B cell (primary cell): ENCODE measurements at regions not wholly inside any gene's neighbourhood (a gene's known extent, or its start where the extent isn't known, plus 50 kb on each side); places are given as distances from the start of the nearest gene placed in this dataset.

Experiments used
- ATAC-seq: fragments of 200-7000 bp; cut with Tn5 transposase; one replicate; pipeline ENCODE4 v1.10.0; 2021; ENCODE audit warnings: low read depth, mild to moderate bottlenecking, moderate number of reproducible peaks, moderate library complexity
- CTCF ChIA-PET: fragments of 350-600 bp; sonication (Branson Sonifier 250); formaldehyde crosslinking; loops from one replicate; lab custom pipeline; 2021; ENCODE audit warnings: antibody characterized with exemption, inconsistent platforms; lab: Charles Lee
- POLR2A ChIA-PET: fragments of 350-600 bp; sonication (Branson Sonifier 250); formaldehyde crosslinking; loops from one replicate; lab custom pipeline; 2021; ENCODE audit warnings: antibody characterized with exemption; lab: Charles Lee
- DNase-seq: peaks from one replicate; pipeline ENCODE4 v3.0.0; 2013
- H2AFZ ChIP-seq: 2 replicates; pipeline ENCODE4 v1.6.1; 2012; ENCODE audit warnings: mild to moderate bottlenecking, low read depth, low read length; ENCODE audit not compliant: insufficient read depth, poor library complexity, severe bottlenecking
- H3K27ac ChIP-seq, 2 donors: 1 replicate in 1 of 2; 2 replicates in 1 of 2; pipeline ENCODE4 v1.5.1; 2012 to 2013; ENCODE audit warnings: low read length in 2 of 2, mild to moderate bottlenecking in 2 of 2, moderate library complexity in 1 of 2
- H3K27me3 ChIP-seq, 4 experiments: fragments of 200-600 bp in 1 of 4; sonication (generic) in 1 of 4; replicated peaks in 1 of 4; 1 replicate in 2 of 4; 2 replicates in 2 of 4; pipeline versions ENCODE4 v1.6.1 to v1.7.0; 2013 to 2016; ENCODE audit warnings: low read length in 3 of 4, mild to moderate bottlenecking in 2 of 4, mixed read lengths in 1 of 4, moderate library complexity in 1 of 4; ENCODE audit not compliant: insufficient read depth in 4 of 4, control insufficient read depth in 3 of 4; ENCODE audit errors: control extremely low read depth in 1 of 4
- H3K36me3 ChIP-seq, 2 experiments: replicated peaks in 1 of 2; 1 replicate in 1 of 2; 2 replicates in 1 of 2; pipeline versions ENCODE4 v1.6.1 to v1.7.1; 2013; ENCODE audit warnings: low read length in 1 of 2; ENCODE audit not compliant: insufficient read depth in 2 of 2, control insufficient read depth in 1 of 2; ENCODE audit errors: control extremely low read depth in 1 of 2, extremely low read depth in 1 of 2
- H3K4me1 ChIP-seq, 2 donors: fragments of 200-600 bp in 1 of 2; sonication (generic) in 1 of 2; 1 replicate in 1 of 2; 2 replicates in 1 of 2; pipeline versions ENCODE4 v1.5.1 to v1.6.1; 2013 to 2017; ENCODE audit warnings: low read length in 2 of 2; ENCODE audit not compliant: control insufficient read depth in 2 of 2, insufficient read depth in 2 of 2
- H3K4me2 ChIP-seq: replicated peaks from 2 replicates; pipeline ENCODE3; 2012; ENCODE audit warnings: mild to moderate bottlenecking, low read depth, low read length; ENCODE audit not compliant: poor library complexity, severe bottlenecking
- H3K4me3 ChIP-seq, 5 experiments: fragments of 200-600 bp in 1 of 5; sonication (generic) in 1 of 5; 1 replicate in 3 of 5; 2 replicates in 2 of 5; pipeline versions ENCODE4 v1.5.1 to v1.7.0; 2011 to 2016; ENCODE audit warnings: low read length in 4 of 5, mild to moderate bottlenecking in 4 of 5, low read depth in 2 of 5, control low read depth in 1 of 5, moderate library complexity in 1 of 5; ENCODE audit not compliant: insufficient read depth in 1 of 5; ENCODE audit errors: control extremely low read depth in 1 of 5, extremely low read depth in 1 of 5
- H3K79me2 ChIP-seq: fragments of 200-600 bp; sonication (generic); one replicate; pipeline ENCODE4 v1.6.0; 2016; ENCODE audit warnings: low read length; ENCODE audit not compliant: control insufficient read depth, insufficient read depth
- H3K9ac ChIP-seq: fragments of 200-600 bp; sonication (generic); 2 replicates; pipeline ENCODE4 v1.6.1; 2017; ENCODE audit warnings: mild to moderate bottlenecking, low read length, moderate library complexity
- H3K9me3 ChIP-seq, 3 donors: one replicate each; pipeline versions ENCODE4 v1.6.1 to v1.7.1; 2013; ENCODE audit warnings: low read length in 2 of 3; ENCODE audit not compliant: control insufficient read depth in 2 of 3, insufficient read depth in 1 of 3; ENCODE audit errors: control extremely low read depth in 1 of 3
- H4K20me1 ChIP-seq: 2 replicates; pipeline ENCODE4 v1.6.0; 2012; ENCODE audit warnings: mild to moderate bottlenecking, low read length; ENCODE audit not compliant: insufficient read depth, control insufficient read depth, poor library complexity, severe bottlenecking
- H3K27ac Mint-ChIP-seq: one replicate; pipeline ENCODE4 v1.8.0; 2021; ENCODE audit warnings: mixed read lengths
- H3K27me3 Mint-ChIP-seq: one replicate; pipeline ENCODE4 v1.8.0; 2021; ENCODE audit warnings: mixed read lengths
- H3K4me1 Mint-ChIP-seq: one replicate; pipeline ENCODE4 v1.8.0; 2021; ENCODE audit warnings: mixed read lengths
- H3K4me3 Mint-ChIP-seq: one replicate; pipeline ENCODE4 v1.8.0; 2021; ENCODE audit warnings: mixed read lengths
- H3K9me3 Mint-ChIP-seq: one replicate; pipeline ENCODE4 v1.8.0; 2022; ENCODE audit warnings: mixed read lengths; ENCODE audit not compliant: insufficient read depth
- CTCF ChIP-seq: fragments of 200-600 bp; IDR thresholded peaks from one replicate; pipeline ENCODE4 v1.8.0; 2022; ENCODE audit warnings: antibody characterized with exemption, mild to moderate bottlenecking
- EZH2 ChIP-seq: IDR thresholded peaks from 2 replicates; pipeline ENCODE4 v1.6.1; 2012; ENCODE audit warnings: borderline replicate concordance, low read depth, mild to moderate bottlenecking, moderate library complexity, low read length; ENCODE audit not compliant: insufficient read depth, poor library complexity, severe bottlenecking
- WGBS: methylation state at CpG from one replicate; pipeline ENCODE4 v1.1.5; 2013; ENCODE audit warnings: missing lambda C conversion rate; ENCODE audit not compliant: insufficient coverage; 5-methylcytosine and 5-hydroxymethylcytosine counted together
- intact Hi-C: fragments of 100-400 bp; cut with micrococcal nuclease; formaldehyde crosslinking; loops from one replicate; pipeline ENCODE4 v1.10.0; 2022

GRCh38 chr6:4347877-4348276, 212.5 kb upstream of the ECI2 start:
- CTCF ChIA-PET, result no interaction called here
- H2AFZ ChIP-seq, result no peak overlapping the region
- no peak overlapping the region for H3K9ac ChIP-seq
- H3K9me3 Mint-ChIP-seq, result no peaks in the 10 kb centered on the region
- 77% methylated on average over 5 of the region's 9 CpGs for WGBS
- no peak overlapping the region for H3K27ac Mint-ChIP-seq
- H4K20me1 ChIP-seq, result no peaks in the 10 kb centered on the region
- ATAC-seq (no peak), DNase-seq (no peak)
- no peak overlapping the region for H3K27ac ChIP-seq
- no peaks in the 10 kb centered on the region for H3K36me3 ChIP-seq
- peaks cover 4% of the 10 kb centered on the region for H3K4me1 Mint-ChIP-seq
- no peaks in the 10 kb centered on the region for H3K79me2 ChIP-seq
- no peaks in the 10 kb centered on the region for H3K4me1 ChIP-seq
- H3K27me3 ChIP-seq, result peaks cover 0 to 9% (median 2%) of the 10 kb centered on the region in 4 experiments
- H3K4me3 Mint-ChIP-seq, result no peak overlapping the region
- peaks cover 18% of the 10 kb centered on the region for H3K27me3 Mint-ChIP-seq
- no peaks in the 10 kb centered on the region for H3K9me3 ChIP-seq
- H3K4me3 ChIP-seq, result no peak overlapping the region
- POLR2A ChIA-PET, result no interaction called here
- no peak overlapping the region for H3K4me2 ChIP-seq
- TF ChIP-seq EZH2 (no peak), CTCF (no peak)
- intact Hi-C loops, result no loop called here

GRCh38 chr6:4346659-4347333, 211.4 kb upstream of the ECI2 start:
- H3K27me3 Mint-ChIP-seq, result peaks cover 11% of the 10 kb centered on the region

More at GRCh38 chr6:4346659-4347333, 211.4 kb upstream of the ECI2 start:
- Mint-ChIP-seq H3K27ac (no peak overlapping the region), H3K4me1 (peaks cover 4% of the 10 kb centered on the region), H3K9me3 (no peaks in the 10 kb centered on the region), H3K4me3 (no peak overlapping the region)
- intact Hi-C loops, result no loop called here
- DNase-seq (no peak), ATAC-seq (no peak)
- POLR2A ChIA-PET, result no interaction called here
- no peak for TF ChIP-seq CTCF
- TF ChIP-seq EZH2, result no peak
- H3K4me3 ChIP-seq, result no peak overlapping the region
- H3K79me2 ChIP-seq, result no peaks in the 10 kb centered on the region
- H3K9me3 ChIP-seq, result no peaks in the 10 kb centered on the region
- no peak overlapping the region for H3K4me2 ChIP-seq
- WGBS, result 88% methylated on average over 6 of the region's 6 CpGs
- no peak overlapping the region for H3K9ac ChIP-seq
- H3K27ac ChIP-seq, result no peak overlapping the region
- H3K36me3 ChIP-seq, result no peaks in the 10 kb centered on the region
- no peaks in the 10 kb centered on the region for H4K20me1 ChIP-seq
- H3K4me1 ChIP-seq, result no peaks in the 10 kb centered on the region
- CTCF ChIA-PET, result no interaction called here
- H3K27me3 ChIP-seq, result peaks cover 0 to 9% (median 0%) of the 10 kb centered on the region in 4 experiments
- no peak overlapping the region for H2AFZ ChIP-seq
